Activated naive CD4-positive, alpha-beta T cell treated with anti-CD3 and anti-CD28 coated beads for 36 hours (primary cell): ENCODE measurements at regions not wholly inside any gene's neighbourhood (a gene's known extent, or its start where the extent isn't known, plus 50 kb on each side); places are given as distances from the start of the nearest gene placed in this dataset.

Experiments
- CTCF ChIA-PET: fragments of 350-600 bp; sonication (Branson Sonifier 250); formaldehyde crosslinking; loops from one replicate; lab custom pipeline; 2021; ENCODE audit warnings: antibody characterized with exemption; lab: Charles Lee
- DNase-seq: peaks from one replicate; pipeline ENCODE4 v3.0.0-alpha.2; 2020
- H3K27ac Mint-ChIP-seq: one replicate; pipeline ENCODE4 v1.8.0; 2021; ENCODE audit warnings: mild to moderate bottlenecking, mixed read lengths
- H3K27me3 Mint-ChIP-seq: one replicate; pipeline ENCODE4 v1.8.0; 2021; ENCODE audit warnings: low read depth, mixed read lengths
- H3K36me3 Mint-ChIP-seq: one replicate; pipeline ENCODE4 v1.8.0; 2021; ENCODE audit warnings: low read depth, mixed read lengths
- H3K4me1 Mint-ChIP-seq: one replicate; pipeline ENCODE4 v1.8.0; 2021; ENCODE audit warnings: low read depth, mixed read lengths
- H3K4me3 Mint-ChIP-seq: one replicate; pipeline ENCODE4 v1.8.0; 2021; ENCODE audit warnings: mild to moderate bottlenecking, moderate library complexity, mixed read lengths
- H3K9me3 Mint-ChIP-seq: one replicate; pipeline ENCODE4 v1.8.0; 2021; ENCODE audit warnings: mixed read lengths
- intact Hi-C: fragments of 100-400 bp; cut with micrococcal nuclease; formaldehyde crosslinking; loops from one replicate; pipeline ENCODE4 v1.15.1; 2023

DNA sequence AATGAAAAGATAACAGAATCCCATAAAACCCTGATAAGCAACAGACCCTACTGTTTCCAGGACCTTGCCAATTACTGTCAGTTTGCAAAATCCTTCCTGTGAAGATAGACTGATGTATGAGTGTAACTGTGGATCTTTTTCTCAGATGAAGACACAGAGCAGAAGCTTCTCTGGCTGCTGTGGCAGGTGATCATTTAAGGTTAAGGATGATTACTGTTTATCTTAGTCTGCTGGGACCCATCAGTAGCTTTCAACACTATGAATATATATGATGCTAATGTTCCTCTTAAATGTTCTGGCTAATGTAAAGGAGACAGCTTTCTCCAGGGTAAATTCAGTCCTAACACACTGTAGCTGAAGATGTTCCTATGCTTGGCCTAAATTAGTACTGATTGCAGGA is 56.0 kb upstream of the CTTNBP2 start:
- H3K27me3 Mint-ChIP-seq = no peaks in the 10 kb centered on the region

DNA sequence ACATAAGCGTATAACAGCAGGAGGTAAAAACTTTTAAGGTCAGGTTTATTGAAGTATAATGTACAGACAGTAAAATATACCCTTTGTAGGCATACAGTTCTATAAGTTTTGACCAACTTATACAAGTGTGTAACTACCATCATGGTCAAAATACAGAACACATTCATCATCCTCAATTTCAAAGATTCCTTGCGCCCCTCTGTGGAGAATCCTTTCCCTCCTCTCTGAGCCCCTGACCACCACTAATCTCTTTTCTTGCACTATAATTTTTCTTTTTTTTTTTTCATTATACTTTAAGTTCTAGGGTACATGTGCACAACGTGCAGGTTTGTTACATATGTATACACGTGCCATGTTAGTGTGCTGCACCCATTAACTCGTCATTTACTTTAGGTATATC is 58.1 kb upstream of the CTTNBP2 start:
- Mint-ChIP-seq H3K4me1 (no peaks in the 10 kb centered on the region), H3K27ac (no peak overlapping the region), H3K4me3 (no peak overlapping the region), H3K9me3 (peaks cover 1% of the 10 kb centered on the region), H3K27me3 (no peaks in the 10 kb centered on the region), H3K36me3 (no peaks in the 10 kb centered on the region)
- no peak for DNase-seq
- intact Hi-C loops = no loop called here
- CTCF ChIA-PET = no interaction called here

More for the DNA sequence above, 56.0 kb upstream of the CTTNBP2 start:
- H3K36me3 Mint-ChIP-seq = no peaks in the 10 kb centered on the region
- H3K9me3 Mint-ChIP-seq = peaks cover 1% of the 10 kb centered on the region
- CTCF ChIA-PET = no interaction called here
- no peak overlapping the region for H3K4me3 Mint-ChIP-seq
- no peak for DNase-seq
- no peak overlapping the region for H3K27ac Mint-ChIP-seq
- intact Hi-C loops = no loop called here
- H3K4me1 Mint-ChIP-seq = no peaks in the 10 kb centered on the region

DNA sequence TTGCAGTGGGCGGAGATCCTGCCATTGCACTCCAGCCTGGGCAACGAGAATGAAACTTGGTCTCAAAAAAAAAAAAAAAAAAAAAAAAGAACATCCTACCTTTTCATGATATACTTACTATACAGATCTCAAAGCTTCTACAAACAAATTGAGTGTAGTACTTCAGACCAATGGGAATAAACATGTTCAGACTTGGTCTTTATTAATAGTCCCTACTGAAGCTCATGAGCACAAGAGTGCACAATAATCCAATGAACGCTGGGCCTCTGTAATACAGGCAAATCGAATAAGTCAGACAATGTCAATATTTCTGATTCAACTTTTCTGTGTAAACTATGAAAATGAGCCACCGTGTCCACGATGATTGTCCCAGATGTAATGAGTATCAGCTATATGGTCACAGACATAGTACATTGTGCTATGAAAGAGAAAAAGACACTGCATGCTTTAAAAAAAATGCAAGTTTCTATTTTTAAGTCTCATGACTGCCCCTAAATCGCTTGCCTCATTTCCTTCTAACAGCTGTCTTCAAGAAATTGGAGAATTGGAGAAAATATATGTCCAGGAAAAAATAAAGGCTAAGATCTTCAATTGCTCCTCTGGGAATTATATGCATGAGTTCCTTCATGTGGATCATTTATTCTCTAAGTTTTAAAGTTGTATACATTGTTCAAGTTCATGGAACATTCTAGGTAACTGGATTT is 64.0 kb upstream of the CTTNBP2 start:
- CTCF ChIA-PET = no interaction called here
- no peaks in the 10 kb centered on the region for H3K4me1 Mint-ChIP-seq
- H3K27ac Mint-ChIP-seq = no peak overlapping the region
- no peaks in the 10 kb centered on the region for H3K36me3 Mint-ChIP-seq
- peaks cover 2% of the 10 kb centered on the region for H3K27me3 Mint-ChIP-seq
- intact Hi-C loops = no loop called here
- H3K4me3 Mint-ChIP-seq = no peak overlapping the region
- no peak for DNase-seq
- peaks cover 1% of the 10 kb centered on the region for H3K9me3 Mint-ChIP-seq

DNA sequence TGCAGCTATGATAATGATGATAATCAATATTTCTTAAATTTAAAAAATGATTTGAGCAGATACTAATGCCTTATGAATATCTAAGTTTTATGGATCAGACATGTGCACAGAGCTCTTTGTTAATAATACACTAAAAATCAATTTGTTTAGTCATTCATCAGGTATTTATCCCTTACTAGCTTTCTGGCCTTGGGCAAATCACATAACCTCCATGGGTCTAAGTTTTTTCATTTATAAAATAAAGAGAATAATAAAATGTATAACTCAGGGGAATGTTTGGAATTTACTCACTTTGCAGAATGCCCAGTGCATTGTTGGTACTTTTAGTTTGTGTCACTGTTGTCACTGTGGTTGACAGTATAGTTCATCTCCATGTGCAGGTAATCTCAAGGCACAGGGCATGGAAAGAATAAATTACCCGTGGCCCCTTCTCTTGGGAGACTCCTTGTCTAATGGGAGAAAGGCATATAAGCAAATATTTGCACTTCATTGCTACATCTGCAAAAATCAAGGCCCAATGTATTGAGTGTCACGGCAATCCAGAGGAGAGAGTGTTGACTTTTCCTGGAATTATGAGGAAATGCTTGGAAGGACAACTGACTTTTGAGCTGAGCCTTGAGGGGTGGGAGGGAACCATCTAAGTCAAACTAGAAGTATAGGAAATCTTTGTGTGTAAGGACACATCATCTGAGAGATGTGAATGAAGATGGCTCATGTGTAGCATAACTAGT is 64.7 kb upstream of the CTTNBP2 start:
- Mint-ChIP-seq H3K4me1 (no peaks in the 10 kb centered on the region), H3K27me3 (peaks cover 2% of the 10 kb centered on the region), H3K36me3 (no peaks in the 10 kb centered on the region), H3K27ac (no peak overlapping the region), H3K4me3 (no peak overlapping the region), H3K9me3 (no peaks in the 10 kb centered on the region)
- CTCF ChIA-PET = interaction anchor here (0.6 kb wide), 1 partner anchor 252 kb away, joined by 6 read pairs; no protein-coding TSS in a partner anchor
- intact Hi-C loops = no loop called here
- DNase-seq = no peak

DNA sequence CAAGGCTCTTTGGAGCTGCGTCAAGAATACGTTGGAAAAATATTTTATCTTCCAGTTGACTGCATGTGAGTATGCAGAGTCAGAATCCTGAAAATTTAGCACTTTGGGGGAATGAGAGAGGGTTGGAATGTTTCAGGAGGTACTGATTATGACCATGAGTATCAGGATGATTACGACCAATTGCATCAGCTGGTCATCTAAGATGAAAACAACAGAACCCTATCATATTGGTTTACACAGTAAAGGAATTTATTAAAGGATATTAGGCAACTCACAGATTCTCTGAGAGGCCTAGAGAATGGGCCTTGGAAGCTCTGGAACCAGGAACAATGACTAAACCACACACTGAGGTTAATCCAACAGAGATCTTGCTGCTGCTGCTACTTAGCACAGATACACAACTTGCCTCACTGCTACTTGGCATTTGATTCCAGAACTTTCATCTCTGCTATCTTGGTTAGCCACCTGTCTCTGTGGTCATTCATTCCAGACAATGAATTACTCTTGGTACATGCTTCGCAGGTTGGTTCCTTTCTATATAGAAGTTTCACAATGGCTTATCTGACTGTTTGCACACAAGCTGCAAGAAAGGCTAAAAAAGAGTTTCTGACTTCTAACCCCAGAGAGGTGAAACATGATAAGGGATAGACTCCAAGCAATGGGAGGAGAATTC is 68.0 kb upstream of the CTTNBP2 start:
- Mint-ChIP-seq H3K27me3 (peaks cover 2% of the 10 kb centered on the region), H3K27ac (no peak overlapping the region), H3K36me3 (no peaks in the 10 kb centered on the region), H3K9me3 (no peaks in the 10 kb centered on the region), H3K4me3 (no peak overlapping the region), H3K4me1 (no peaks in the 10 kb centered on the region)
- CTCF ChIA-PET = no interaction called here
- intact Hi-C loops = no loop called here
- DNase-seq = no peak

DNA sequence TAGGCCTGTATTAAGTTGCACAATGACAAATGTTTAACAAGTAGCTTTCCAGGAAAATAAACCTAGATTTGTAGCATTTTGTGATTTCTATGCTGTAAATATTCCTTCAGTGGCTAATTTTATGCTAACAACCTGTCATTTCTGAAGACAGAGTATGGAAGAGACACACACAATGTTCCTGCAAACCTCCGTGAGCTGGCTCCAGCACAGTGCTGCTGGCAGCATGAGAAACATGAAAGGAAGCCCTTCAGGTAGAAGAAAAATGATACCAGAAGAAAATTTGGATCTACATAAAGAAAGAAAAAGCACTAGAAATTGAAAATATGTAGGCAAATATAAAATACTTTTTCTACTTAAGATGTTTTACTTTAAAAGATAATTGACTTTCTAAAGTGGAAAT is 69.5 kb upstream of the CTTNBP2 start:
- Mint-ChIP-seq H3K27ac (no peak overlapping the region), H3K27me3 (no peaks in the 10 kb centered on the region), H3K9me3 (no peaks in the 10 kb centered on the region), H3K4me1 (no peaks in the 10 kb centered on the region), H3K36me3 (no peaks in the 10 kb centered on the region), H3K4me3 (no peak overlapping the region)
- CTCF ChIA-PET = no interaction called here
- DNase-seq = no peak
- intact Hi-C loops = no loop called here

DNA sequence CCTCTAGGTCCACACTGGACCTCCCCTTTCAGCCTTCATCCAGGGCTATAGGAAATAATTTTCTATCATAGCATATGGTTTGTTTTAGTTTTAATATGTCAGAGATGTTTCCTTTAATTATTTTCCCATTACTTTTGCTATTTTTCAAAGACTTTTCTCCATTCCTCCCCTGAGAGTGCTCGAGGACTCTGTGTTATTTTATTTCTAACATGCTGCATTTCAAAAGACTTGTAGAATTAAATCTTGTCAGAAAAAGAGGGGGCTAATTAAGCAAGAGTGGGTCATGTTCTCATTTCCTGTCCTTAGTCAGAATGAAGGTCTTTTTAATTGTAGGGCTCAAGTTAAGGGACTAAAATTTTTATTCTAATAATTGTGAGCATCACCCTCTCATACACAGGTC is 71.6 kb upstream of the CTTNBP2 start:
- DNase-seq = no peak
- CTCF ChIA-PET = no interaction called here
- intact Hi-C loops = no loop called here
- H3K27me3 Mint-ChIP-seq = no peaks in the 10 kb centered on the region
- no peak overlapping the region for H3K27ac Mint-ChIP-seq
- no peak overlapping the region for H3K4me3 Mint-ChIP-seq
- no peaks in the 10 kb centered on the region for H3K4me1 Mint-ChIP-seq
- H3K36me3 Mint-ChIP-seq = no peaks in the 10 kb centered on the region
- no peaks in the 10 kb centered on the region for H3K9me3 Mint-ChIP-seq

DNA sequence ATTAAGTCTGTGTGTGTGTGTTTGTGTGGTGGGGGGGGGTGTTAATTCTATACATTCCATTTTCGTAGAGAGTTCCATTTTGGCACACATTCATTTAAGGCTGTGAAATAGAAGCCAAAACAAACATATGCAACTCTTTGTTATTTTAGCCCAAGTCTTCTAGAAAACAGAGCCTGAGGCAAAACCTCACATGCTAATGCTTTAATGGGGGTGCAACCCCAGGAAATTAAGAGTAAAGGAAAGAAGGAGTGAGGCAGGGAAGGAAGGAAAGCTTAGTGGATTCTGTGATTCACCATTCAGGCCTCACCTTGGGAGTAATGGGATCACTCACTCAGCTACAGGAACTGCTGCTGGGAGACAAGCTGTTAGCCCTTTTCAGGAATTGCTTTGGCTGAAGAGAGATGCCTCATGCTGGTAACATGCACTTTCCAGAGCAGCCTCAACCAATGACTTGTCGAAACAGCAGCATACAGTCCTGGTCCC is 73.0 kb upstream of the CTTNBP2 start:
- DNase-seq = no peak
- CTCF ChIA-PET = no interaction called here
- no peaks in the 10 kb centered on the region for H3K4me1 Mint-ChIP-seq
- H3K36me3 Mint-ChIP-seq = no peaks in the 10 kb centered on the region
- H3K27ac Mint-ChIP-seq = no peak overlapping the region
- H3K4me3 Mint-ChIP-seq = no peak overlapping the region
- no peaks in the 10 kb centered on the region for H3K27me3 Mint-ChIP-seq
- intact Hi-C loops = no loop called here
- no peaks in the 10 kb centered on the region for H3K9me3 Mint-ChIP-seq

DNA sequence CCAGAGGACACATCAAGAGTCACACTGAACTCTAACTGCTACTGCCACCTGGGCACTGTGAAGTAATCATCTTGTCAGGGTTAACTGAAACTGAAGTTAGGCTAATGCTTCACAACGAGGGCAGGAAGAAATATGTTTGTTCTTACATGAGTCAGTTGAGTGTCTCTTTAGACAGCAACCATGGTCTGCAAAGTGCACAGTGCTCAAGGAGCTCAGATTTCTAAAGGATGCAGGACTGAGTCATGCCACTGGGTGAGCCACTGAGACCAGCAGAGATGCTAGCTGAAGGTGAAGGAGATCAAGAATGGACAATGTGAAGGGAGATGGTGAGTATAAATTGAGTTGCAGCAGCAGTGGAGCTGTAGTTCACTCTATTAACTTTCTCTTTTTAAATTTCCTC is 76.0 kb upstream of the CTTNBP2 start:
- intact Hi-C loops = no loop called here
- no peaks in the 10 kb centered on the region for H3K9me3 Mint-ChIP-seq
- CTCF ChIA-PET = no interaction called here
- H3K4me3 Mint-ChIP-seq = no peak overlapping the region
- H3K4me1 Mint-ChIP-seq = no peaks in the 10 kb centered on the region
- H3K27me3 Mint-ChIP-seq = no peaks in the 10 kb centered on the region
- no peaks in the 10 kb centered on the region for H3K36me3 Mint-ChIP-seq
- no peak overlapping the region for H3K27ac Mint-ChIP-seq
- DNase-seq = no peak

DNA sequence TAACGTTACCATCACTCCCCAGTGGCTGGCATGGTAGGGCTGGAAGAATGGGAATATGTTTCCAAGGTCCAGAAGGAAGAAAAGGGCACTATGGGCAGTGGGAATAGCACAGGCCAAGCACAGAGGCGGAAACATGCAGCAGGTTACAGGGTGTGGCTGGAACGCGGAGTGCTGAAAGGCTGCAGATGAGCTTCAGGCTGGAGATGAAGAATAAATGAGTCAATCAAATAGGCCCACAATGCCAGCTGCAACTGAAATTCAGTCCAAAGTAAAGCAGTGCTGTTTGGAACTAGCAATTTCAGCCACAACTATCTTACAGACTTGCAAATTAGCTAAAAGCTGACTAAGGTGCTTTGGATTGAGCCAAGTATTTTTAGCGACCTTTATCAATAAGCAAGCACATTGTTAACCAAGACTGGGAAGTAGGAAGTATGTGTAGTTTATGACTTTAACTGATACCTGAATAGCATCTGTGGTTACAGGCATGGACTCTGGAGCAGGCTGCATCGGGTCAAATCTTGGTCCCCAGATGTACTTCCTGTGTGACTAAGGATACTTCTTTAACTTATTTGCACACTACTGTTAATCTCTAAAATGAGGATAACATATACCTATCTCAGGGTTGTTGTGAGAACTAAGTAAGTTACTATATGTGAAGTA is 77.5 kb upstream of the CTTNBP2 start:
- Mint-ChIP-seq H3K27ac (no peak overlapping the region), H3K36me3 (no peaks in the 10 kb centered on the region), H3K4me3 (no peak overlapping the region), H3K27me3 (no peaks in the 10 kb centered on the region), H3K9me3 (no peaks in the 10 kb centered on the region), H3K4me1 (no peaks in the 10 kb centered on the region)
- CTCF ChIA-PET = no interaction called here
- intact Hi-C loops = no loop called here
- DNase-seq = no peak

DNA sequence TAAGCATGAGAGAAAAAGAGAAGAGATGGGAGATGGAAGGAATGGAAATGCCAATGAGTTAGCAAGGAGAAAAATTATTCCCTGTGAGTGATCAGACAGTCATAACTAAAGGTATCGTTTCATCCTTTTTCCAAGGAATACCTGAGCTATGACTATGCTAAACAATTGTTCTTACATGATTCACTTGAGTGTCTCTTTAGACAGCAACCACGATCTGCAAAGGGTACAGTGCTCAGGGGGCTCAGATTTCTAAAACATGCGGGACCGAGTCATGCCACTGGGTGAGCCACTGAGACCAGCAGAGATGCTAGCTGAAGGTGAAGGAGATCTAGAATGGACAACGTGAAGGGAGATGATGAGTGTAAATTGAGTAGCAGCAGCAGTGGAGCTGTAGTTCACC is 78.0 kb upstream of the CTTNBP2 start:
- intact Hi-C loops = no loop called here
- Mint-ChIP-seq H3K4me3 (no peak overlapping the region), H3K36me3 (no peaks in the 10 kb centered on the region), H3K27me3 (no peaks in the 10 kb centered on the region), H3K9me3 (no peaks in the 10 kb centered on the region), H3K27ac (no peak overlapping the region), H3K4me1 (no peaks in the 10 kb centered on the region)
- no peak for DNase-seq
- CTCF ChIA-PET = no interaction called here

DNA sequence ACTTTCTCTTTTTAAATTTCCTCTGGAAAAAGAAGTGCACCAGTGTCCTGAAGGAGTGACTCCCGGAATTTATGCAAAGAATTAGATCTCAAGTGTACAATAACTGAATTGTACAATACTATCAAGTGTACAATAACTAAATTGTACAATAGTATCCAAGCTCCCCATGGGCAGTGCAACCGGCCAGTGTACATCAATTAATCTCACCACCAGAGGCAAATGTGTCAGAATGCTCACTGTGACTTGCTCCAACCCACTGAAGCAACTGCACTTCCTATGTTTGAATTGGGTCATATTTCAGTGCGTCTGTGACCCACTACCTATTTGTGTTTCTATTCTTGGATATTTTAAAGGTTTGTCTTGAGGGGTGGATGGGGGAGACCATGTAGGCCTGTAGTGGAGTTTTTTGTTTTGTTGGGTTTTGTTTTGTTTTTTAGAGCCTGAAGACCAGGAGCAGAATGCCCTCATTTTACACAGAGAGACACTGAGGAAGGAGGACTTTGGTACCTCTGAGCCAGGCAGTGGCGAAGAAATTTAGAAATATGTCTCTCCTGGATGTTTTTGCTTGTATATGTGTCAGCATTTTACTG is 78.5 kb upstream of the CTTNBP2 start:
- no peaks in the 10 kb centered on the region for H3K4me1 Mint-ChIP-seq
- CTCF ChIA-PET = no interaction called here
- intact Hi-C loops = no loop called here
- no peaks in the 10 kb centered on the region for H3K9me3 Mint-ChIP-seq
- DNase-seq = no peak
- H3K4me3 Mint-ChIP-seq = no peak overlapping the region
- H3K27me3 Mint-ChIP-seq = no peaks in the 10 kb centered on the region
- no peak overlapping the region for H3K27ac Mint-ChIP-seq
- no peaks in the 10 kb centered on the region for H3K36me3 Mint-ChIP-seq
